ENCODE measurements at regions not wholly inside any gene's neighbourhood (a gene's known extent, or its start where the extent isn't known, plus 50 kb on each side); places are given as distances from the start of the nearest gene placed in this dataset.
"Not testable (repeated sequence)": the region's sequence is repeated elsewhere in the genome, so short reads cannot be mapped to it uniquely, and the experiment has no call there.

DNA sequence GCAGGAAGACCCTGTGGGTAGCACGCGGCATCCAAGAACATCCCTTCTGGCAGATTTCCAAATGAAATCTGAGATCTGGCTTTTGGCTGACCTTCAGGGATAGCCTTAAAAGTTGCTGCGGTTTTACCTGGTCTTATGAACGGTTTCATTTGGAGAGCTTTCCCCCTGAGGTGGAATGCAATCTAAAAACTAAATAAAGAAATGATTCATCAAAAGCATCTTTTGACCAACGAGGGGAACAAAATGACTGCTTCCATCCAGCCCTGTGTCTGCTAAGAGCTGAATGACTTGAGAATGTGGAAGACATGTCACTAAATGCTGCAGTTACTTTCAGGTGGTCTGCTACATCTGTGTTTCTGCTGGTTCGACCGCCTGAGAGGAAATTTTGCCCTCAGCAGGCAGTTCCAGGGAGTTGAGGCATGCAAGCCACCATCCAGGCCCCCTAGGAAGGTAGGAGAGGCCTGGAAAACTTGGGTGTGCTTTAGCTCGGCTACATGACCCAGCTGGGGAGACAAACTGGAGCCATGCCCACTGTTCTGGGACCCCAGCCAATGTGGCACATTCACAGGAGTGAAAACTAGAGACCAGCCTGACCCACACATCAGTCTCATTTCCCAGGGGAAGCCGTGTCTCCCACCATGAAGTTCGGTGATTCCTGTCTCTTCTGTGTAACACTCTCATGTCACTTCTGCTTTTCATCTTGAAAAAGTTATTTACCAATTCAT is 175.1 kb upstream of the KL start:
- Histone ChIP-seq H3K27ac (no peak overlapping the region), H3K36me3 (ENCODE audit: low read depth, missing control alignments) (no peaks in the 10 kb centered on the region), H3K4me1 (no peaks in the 10 kb centered on the region), H3K9me3 (no peaks in the 10 kb centered on the region), H3K4me3 (no peak overlapping the region), H3K27me3 (no peaks in the 10 kb centered on the region)
- intact Hi-C loops (cut with DNase I; ENCODE audit: low total_unique reads) = no loop called here
- 69 to 70% methylated on average over 10 of the region's 10 CpGs for WGBS, 2 donors
- TF ChIP-seq, protein P1, sequence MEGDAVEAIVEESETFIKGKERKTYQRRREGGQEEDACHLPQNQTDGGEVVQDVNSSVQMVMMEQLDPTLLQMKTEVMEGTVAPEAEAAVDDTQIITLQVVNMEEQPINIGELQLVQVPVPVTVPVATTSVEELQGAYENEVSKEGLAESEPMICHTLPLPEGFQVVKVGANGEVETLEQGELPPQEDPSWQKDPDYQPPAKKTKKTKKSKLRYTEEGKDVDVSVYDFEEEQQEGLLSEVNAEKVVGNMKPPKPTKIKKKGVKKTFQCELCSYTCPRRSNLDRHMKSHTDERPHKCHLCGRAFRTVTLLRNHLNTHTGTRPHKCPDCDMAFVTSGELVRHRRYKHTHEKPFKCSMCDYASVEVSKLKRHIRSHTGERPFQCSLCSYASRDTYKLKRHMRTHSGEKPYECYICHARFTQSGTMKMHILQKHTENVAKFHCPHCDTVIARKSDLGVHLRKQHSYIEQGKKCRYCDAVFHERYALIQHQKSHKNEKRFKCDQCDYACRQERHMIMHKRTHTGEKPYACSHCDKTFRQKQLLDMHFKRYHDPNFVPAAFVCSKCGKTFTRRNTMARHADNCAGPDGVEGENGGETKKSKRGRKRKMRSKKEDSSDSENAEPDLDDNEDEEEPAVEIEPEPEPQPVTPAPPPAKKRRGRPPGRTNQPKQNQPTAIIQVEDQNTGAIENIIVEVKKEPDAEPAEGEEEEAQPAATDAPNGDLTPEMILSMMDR (IDR thresholded peaks at IDR 0.05) = no peak
- no peak for TF ChIP-seq POLR2A (IDR thresholded peaks at IDR 0.05)
- no peak for DNase-seq

DNA sequence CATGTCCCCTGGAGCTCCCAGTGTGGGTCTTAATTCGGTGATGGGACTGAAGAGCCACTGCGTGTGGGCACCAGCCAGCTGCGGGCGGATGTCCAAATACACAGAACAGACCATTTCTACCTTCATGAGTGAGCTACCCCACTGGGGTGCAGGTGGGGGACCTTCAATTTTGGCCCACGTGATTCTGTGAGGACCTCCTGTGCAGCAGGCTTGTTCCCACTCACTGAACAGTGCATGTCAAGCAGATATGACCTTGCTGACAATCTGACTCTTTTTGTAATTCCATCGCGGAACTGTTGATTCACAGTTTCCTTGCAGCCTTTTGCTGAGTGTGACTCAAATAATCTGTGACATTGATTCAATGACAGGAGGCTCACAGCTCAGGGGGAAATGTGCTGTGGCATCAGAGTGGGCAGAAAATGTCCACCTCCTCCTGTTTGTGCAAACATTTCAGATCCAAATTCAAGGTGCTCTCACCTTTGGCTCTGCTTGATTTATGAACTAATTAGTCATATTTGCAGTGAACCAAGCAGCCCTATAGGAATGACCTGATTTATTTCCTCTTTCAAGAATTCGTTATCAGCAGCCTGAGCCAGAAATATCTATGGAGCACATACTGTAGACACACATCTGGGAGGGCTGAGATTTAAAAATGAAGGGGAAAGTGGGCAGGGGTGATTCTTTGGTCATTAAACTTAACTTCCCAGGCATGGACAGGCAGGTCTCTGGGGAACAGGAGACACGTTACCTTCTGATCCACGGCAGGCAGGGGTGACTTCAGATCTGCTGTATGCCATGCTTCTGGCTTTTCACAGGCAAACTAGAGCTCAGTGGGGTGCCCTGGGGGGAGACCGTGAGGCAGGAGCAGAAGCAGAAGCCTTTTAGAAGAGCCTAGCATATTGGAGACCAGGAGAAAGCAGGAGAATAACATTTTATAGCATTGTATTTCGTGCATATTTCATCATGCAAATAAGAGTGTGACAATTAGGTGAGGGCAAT is 170.0 kb upstream of the KL start:
- 71 to 75% methylated on average over 11 to 12 of the region's 12 CpGs for whole genome bisulfite sequencing, 2 donors
- Histone ChIP-seq H3K27ac (no peak overlapping the region), H3K9me3 (no peaks in the 10 kb centered on the region), H3K4me1 (peaks cover 11% of the 10 kb centered on the region), H3K4me3 (no peak overlapping the region), H3K36me3 (ENCODE audit: low read depth, missing control alignments) (no peaks in the 10 kb centered on the region), H3K27me3 (no peaks in the 10 kb centered on the region)
- intact Hi-C loops (cut with DNase I; ENCODE audit: low total_unique reads) = no loop called here
- no peak for DNase-seq
- no peak for TF ChIP-seq POLR2A (IDR thresholded peaks at IDR 0.05)
- TF ChIP-seq, protein P1 (IDR thresholded peaks at IDR 0.05) = no peak

DNA sequence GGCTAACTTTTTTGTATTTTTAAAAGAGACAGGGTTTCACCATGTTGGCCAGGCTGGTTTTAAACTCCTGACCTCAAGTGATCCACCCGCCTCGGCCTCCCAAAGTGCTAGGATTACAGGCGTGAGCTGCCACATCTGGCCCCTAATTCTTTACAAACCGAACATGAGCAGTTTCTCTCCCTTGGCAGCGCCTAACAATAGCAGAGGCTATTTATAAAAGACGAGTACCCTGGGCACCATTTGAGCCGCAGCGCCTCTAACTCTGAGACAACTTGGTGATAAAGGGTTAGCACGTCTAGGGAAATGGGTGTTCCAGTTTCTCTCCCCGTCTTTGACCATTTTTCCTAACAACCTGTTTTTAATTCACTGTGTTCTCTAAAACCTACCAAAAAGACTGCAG is 168.2 kb upstream of the KL start:
- DNase-seq; intact Hi-C loops (cut with DNase I; ENCODE audit: low total_unique reads); H3K27me3 ChIP-seq; H3K4me3 ChIP-seq; H3K9me3 ChIP-seq; H3K27ac ChIP-seq; H3K36me3 ChIP-seq (ENCODE audit: low read depth, missing control alignments): not testable (repeated sequence)
- WGBS, 2 donors = 74 to 76% methylated on average over 10 of the region's 10 CpGs
- peaks cover 16% of the 10 kb centered on the region for H3K4me1 ChIP-seq

DNA sequence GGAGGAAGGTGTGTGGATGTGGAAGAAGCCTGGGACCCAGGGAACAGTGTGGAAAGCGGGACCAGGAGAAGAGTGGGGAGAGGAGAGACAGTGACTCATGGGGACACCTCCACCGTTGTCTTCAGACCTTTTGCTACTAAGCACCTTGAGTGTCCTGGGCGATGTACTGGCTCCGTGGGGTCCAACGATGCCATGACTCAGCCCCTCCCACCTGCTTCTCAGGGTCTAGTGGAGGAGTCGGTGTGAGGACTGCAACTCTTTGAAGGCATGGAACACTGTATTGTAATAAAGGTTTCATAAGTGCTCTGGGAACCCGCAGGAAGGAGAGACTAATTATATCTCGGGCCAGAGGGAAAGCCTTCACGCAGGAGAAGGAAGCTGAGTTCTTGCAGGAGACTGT is 166.9 kb upstream of the KL start:
- Histone ChIP-seq H3K27me3 (no peaks in the 10 kb centered on the region), H3K4me1 (peaks cover 16% of the 10 kb centered on the region), H3K4me3 (no peak overlapping the region), H3K36me3 (ENCODE audit: low read depth, missing control alignments) (no peaks in the 10 kb centered on the region), H3K27ac (no peak overlapping the region), H3K9me3 (no peaks in the 10 kb centered on the region)
- intact Hi-C loops (cut with DNase I; ENCODE audit: low total_unique reads) = no loop called here
- DNase-seq = no peak
- WGBS, 2 donors = 72 to 75% methylated on average over 9 of the region's 9 CpGs
- no peak for TF ChIP-seq POLR2A (IDR thresholded peaks at IDR 0.05)
- TF ChIP-seq, protein P1 (IDR thresholded peaks at IDR 0.05) = no peak

GRCh38 chr13:32850316-32851052 is 165.7 kb upstream of the KL start:
- Histone ChIP-seq H3K9me3 (no peaks in the 10 kb centered on the region), H3K4me1 (peaks cover 16% of the 10 kb centered on the region), H3K36me3 (ENCODE audit: low read depth, missing control alignments) (no peaks in the 10 kb centered on the region), H3K27me3 (no peaks in the 10 kb centered on the region), H3K27ac (peak overlapping the region in 1 of 2 donors; percentile 38), H3K4me3 (no peak overlapping the region)
- 34 to 48% methylated on average over 8 of the region's 8 CpGs for WGBS, 2 donors
- TF ChIP-seq POLR2A (IDR thresholded peaks at IDR 0.05) = no peak
- TF ChIP-seq, protein P1 (IDR thresholded peaks at IDR 0.05) = no peak
- intact Hi-C loops (cut with DNase I; ENCODE audit: low total_unique reads) = no loop called here
- no peak for DNase-seq

All from testis (tissue), 2 donors.